ENCODE measurements at regions not wholly inside any gene's neighbourhood (a gene's known extent, or its start where the extent isn't known, plus 50 kb on each side); places are given as distances from the start of the nearest gene placed in this dataset.

- no peak overlapping the region for H3K4me3 ChIP-seq (replicated peaks in 1 of 3; ENCODE audit: insufficient read depth in 1 of 3, low read depth in 1 of 3, low read length in 3 of 3)
- no peak for TF ChIP-seq GATA2 (IDR thresholded peaks at IDR 0.05; ENCODE audit: insufficient read depth, insufficient read length, low read depth, low read length)
- no peak for TF ChIP-seq POLR2A (IDR thresholded peaks at IDR 0.05; ENCODE audit: low read depth, low read length)
- no peak for TF ChIP-seq JUN (IDR thresholded peaks at IDR 0.05; ENCODE audit: borderline replicate concordance, insufficient read depth, insufficient read length, low read depth)
- no peak for TF ChIP-seq FOS (IDR thresholded peaks at IDR 0.05; ENCODE audit: borderline replicate concordance, insufficient read depth, low read length)
- no peak for TF ChIP-seq EZH2 (IDR thresholded peaks at IDR 0.05; ENCODE audit: borderline replicate concordance, low read depth, low read length, severe bottlenecking)
- no peak for TF ChIP-seq MYC (IDR thresholded peaks at IDR 0.05; ENCODE audit: low read depth, low read length)
- no peak for TF ChIP-seq POLR2AphosphoS5 (IDR thresholded peaks at IDR 0.05; ENCODE audit: insufficient read depth, low read depth, low read length)
- no peak for TF ChIP-seq CTCF (IDR thresholded peaks at IDR 0.05; ENCODE audit: extremely low read depth in 1 of 2, insufficient read depth in 1 of 2, low read depth in 1 of 2, low read length in 2 of 2)
- TF ChIP-seq, protein P1, sequence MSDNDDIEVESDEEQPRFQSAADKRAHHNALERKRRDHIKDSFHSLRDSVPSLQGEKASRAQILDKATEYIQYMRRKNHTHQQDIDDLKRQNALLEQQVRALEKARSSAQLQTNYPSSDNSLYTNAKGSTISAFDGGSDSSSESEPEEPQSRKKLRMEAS (IDR thresholded peaks at IDR 0.05; ENCODE audit: insufficient read depth, insufficient read length): no peak
- H3K9me3 ChIP-seq (replicated peaks; ENCODE audit: control insufficient read depth, insufficient read depth, low read length): no peaks in the 10 kb centered on the region
- POLR2A ChIA-PET: no interaction called here
- H3K79me2 ChIP-seq (ENCODE audit: control insufficient read depth, insufficient read depth, low read length): no peaks in the 10 kb centered on the region
- BruUV-seq (replicated peaks): no TSS peak
- no peaks in the 10 kb centered on the region for H3K36me3 ChIP-seq (ENCODE audit: control insufficient read depth in 2 of 2, extremely low read depth in 1 of 2, insufficient read depth in 2 of 2, low read length in 2 of 2)
- H3K4me2 ChIP-seq (ENCODE audit: insufficient read depth, low read length): no peak overlapping the region
- H4K20me1 ChIP-seq (replicated peaks; ENCODE audit: control insufficient read depth, extremely low read depth, insufficient read depth, low read length): no peaks in the 10 kb centered on the region
- CTCF ChIA-PET: no interaction called here
- no peak overlapping the region for H3K9ac ChIP-seq (replicated peaks; ENCODE audit: extremely low read depth, insufficient read depth, low read length)
- dilution Hi-C loops (cut with MboI; ENCODE audit: extremely low pct_ligation_motif_present, low sequenced_read_pairs): no loop called here
- no peak overlapping the region for H3K27ac ChIP-seq (ENCODE audit: insufficient read depth, low read depth, low read length)
- intact Hi-C loops (cut with micrococcal nuclease): no loop called here
- no peak for DNase-seq (ENCODE audit: low read depth, low spot score)
- no peaks in the 10 kb centered on the region for H3K27me3 ChIP-seq (ENCODE audit: control insufficient read depth in 2 of 2, insufficient read depth in 2 of 2, low read length in 2 of 2)
- H3K9me1 ChIP-seq (replicated peaks; ENCODE audit: control insufficient read depth, extremely low read depth, insufficient read depth, low read length): no peaks in the 10 kb centered on the region
- H3K4me1 ChIP-seq (ENCODE audit: control insufficient read depth, extremely low read depth, insufficient read depth, low read length): no peaks in the 10 kb centered on the region
- H2AFZ ChIP-seq (ENCODE audit: low read depth, low read length): no peak overlapping the region
- no peak for FAIRE-seq
These were observed 55.2 kb upstream of the NTF3 start for GRCh38 chr12:5376591-5377207.

Measured in endothelial cell of umbilical vein (primary cell).